OCI-LY1 (cell line): ENCODE measurements at regions not wholly inside any gene's neighbourhood (a gene's known extent, or its start where the extent isn't known, plus 50 kb on each side); places are given as distances from the start of the nearest gene placed in this dataset.

Experiments
- CTCF ChIP-seq: fragments of 200-600 bp; sonication (generic), shearing (Covaris generic); IDR thresholded peaks from 2 replicates; pipeline ENCODE4 v1.5.1; 2017; ENCODE audit warnings: mild to moderate bottlenecking, antibody characterized with exemption, low read length, moderate library complexity, mixed read lengths
- EZH2 ChIP-seq: fragments of 200-600 bp; sonication (generic), shearing (Covaris generic); IDR thresholded peaks from 2 replicates; pipeline ENCODE4 v1.8.0; 2017; ENCODE audit warnings: borderline replicate concordance, mixed run types, mild to moderate bottlenecking, antibody characterized with exemption, low read length, moderate library complexity, mixed read lengths

- TF ChIP-seq CTCF (no peak), EZH2 (no peak)
Observed at GRCh38 chrX:131910586-131910985, 112.5 kb upstream of the STK26 start.
